Fibroblast of pulmonary artery (primary cell): ENCODE measurements at regions not wholly inside any gene's neighbourhood (a gene's known extent, or its start where the extent isn't known, plus 50 kb on each side); places are given as distances from the start of the nearest gene placed in this dataset.

Experiments
- DNase-seq: peaks from one replicate; pipeline ENCODE4 v3.0.0-alpha.2; 2010; ENCODE audit warnings: low read depth
- H3K4me3 ChIP-seq: replicated peaks from 2 replicates; pipeline ENCODE4 v1.5.1; 2011; ENCODE audit warnings: low read depth, mild to moderate bottlenecking, control low read depth, low read length, moderate library complexity
- TF ChIP-seq, protein P1 (sequence below): IDR thresholded peaks from 2 replicates; pipeline ENCODE4 v1.5.1; 2011; ENCODE audit warnings: mild to moderate bottlenecking, control low read depth, low read length, inconsistent platforms; ENCODE audit errors: missing control alignments

DNA sequence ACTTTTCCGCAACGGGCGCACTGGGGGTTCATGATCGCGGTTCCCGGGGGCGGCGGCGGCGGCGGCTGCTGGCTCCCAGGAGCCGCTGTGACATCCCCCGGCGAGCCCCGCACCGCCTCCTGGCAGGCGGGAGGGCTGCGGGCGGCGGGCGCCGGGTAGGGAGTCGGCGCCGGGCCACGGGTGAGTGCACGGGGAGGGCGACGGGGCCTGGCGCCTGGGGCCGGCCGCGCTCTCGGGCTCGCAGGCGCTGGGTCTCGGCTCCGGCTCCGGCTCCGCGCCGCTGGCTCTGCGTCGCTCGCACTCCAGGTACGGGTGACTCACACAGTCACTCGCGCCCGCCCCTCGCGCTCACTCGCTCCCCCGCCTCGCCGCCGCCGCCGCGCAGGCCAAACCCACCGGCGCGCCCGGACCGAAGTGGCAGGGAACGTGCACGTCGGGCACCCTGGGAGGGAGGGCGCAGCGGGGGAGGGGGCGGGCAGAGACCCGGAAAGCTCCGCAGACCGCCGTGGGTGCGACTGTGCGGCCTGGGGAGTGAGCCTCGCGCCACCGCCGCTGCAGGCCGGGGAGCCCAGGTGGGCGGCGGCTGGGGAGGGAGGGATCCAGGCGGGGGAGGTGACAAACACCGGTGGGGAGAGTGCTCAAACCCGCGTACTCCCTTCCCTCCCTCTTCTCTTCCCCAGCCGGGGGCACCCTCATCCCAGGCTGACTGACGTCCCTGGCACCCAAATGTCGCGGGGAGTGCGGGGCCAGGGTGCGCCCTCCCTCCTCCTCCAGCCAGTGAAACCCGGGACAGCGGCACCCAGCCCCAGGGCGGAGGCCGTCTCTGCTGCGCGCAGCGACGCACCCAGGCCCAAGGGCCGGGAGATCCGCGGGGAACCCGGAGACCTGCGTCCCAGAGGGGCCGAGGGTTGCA, 276.9 kb upstream of the NEBL start:
- H3K4me3 ChIP-seq: peak overlapping the region; percentile 66
- TF ChIP-seq, protein P1, sequence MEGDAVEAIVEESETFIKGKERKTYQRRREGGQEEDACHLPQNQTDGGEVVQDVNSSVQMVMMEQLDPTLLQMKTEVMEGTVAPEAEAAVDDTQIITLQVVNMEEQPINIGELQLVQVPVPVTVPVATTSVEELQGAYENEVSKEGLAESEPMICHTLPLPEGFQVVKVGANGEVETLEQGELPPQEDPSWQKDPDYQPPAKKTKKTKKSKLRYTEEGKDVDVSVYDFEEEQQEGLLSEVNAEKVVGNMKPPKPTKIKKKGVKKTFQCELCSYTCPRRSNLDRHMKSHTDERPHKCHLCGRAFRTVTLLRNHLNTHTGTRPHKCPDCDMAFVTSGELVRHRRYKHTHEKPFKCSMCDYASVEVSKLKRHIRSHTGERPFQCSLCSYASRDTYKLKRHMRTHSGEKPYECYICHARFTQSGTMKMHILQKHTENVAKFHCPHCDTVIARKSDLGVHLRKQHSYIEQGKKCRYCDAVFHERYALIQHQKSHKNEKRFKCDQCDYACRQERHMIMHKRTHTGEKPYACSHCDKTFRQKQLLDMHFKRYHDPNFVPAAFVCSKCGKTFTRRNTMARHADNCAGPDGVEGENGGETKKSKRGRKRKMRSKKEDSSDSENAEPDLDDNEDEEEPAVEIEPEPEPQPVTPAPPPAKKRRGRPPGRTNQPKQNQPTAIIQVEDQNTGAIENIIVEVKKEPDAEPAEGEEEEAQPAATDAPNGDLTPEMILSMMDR: no peak
- DNase-seq: peak; percentile 24

GRCh38 chr10:21172930-21173801, 276.1 kb upstream of the NEBL start:
- TF ChIP-seq, protein P1: no peak
- no peak for DNase-seq
- H3K4me3 ChIP-seq: peak overlapping the region; percentile 66

- peak overlapping the region; percentile 66 for H3K4me3 ChIP-seq
- DNase-seq: no peak
- TF ChIP-seq, protein P1: no peak
Observed at GRCh38 chr10:21172542-21172929, 275.4 kb upstream of the NEBL start.

DNA sequence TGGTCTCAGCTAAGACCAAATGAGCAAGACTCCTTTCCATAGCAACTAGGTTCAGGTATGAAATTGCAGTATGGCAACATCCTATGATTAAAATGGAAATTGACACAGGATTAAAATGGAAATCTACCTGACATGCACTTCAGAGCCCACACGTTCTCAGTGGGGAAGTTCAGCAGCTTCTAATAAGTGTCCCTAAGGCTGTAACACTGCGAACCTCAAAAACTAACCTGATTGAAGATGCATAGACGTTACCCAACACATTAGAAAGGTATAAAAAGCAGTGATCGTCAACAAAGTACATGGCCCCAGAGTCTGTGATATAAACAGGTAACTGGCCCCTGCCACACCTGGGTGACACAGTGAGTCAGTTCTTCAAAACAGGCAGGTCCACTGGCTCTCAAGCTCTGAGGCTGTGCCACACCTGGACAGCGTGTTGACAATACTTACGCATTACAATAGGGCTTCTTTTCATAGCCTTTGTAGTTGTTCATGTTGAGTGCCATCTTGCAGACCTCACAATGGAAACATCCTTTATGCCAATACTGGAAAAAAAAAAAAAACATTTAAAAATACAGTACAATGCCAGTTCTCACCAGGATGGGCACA, 274.9 kb upstream of the NEBL start:
- no peak for DNase-seq
- TF ChIP-seq, protein P1: no peak
- H3K4me3 ChIP-seq: peak overlapping the region; percentile 66

DNA sequence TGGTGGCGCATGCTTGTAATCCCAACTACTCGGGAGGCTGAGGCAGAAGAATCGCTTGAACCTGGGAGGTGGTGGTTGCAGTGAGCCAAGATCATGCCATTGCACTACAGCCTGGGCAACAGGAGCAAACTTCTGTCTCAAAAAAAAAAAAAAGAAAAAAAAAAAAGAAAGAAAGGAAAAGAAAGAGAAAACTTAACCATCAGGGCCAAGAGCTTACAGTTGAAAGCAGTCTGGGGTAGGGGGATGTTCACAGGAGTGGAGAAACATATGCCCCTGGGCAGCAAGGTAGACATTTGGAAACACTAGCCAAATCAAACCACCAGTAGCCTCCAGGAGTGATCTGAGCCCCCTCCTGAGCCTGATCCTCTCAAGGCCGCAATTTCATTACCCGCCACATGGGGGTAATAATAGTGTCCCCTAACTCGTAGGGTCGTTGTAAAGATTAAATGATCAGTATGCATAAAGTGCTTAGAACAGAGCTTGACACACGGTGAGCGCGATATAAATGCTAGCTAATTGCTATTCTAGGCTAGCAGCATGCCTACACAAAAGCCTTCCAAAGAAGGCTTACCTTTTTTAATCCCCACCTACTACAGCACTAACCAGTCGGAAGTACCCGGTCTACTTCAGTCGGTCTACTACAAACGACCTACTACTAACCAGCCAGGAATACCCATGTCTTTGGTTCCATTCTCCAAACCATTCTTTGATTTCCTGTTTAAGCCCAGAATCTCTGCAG, 274.3 kb upstream of the NEBL start:
- no peak for DNase-seq
- H3K4me3 ChIP-seq: no peak overlapping the region
- TF ChIP-seq, protein P1: peak; percentile 36

DNA sequence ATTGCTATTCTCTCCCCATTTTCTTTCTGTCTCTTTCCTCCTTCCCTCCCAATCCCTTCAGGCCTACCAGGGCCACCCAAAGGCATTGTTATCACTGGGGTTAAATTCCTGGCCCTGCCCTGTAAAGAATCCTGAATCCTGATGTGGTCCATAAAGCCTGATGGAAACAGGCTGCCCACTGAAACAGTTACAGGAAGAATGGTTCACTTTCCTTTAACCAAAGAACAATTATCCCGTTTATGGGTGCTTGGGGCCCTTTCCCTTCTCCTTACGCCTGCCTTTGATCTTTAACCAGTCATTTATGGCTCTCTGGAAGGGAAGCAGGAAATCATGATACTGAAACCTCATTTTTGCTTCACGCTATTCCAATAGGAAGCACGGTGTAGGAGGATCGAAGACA, 273.1 kb upstream of the NEBL start:
- DNase-seq: no peak
- no peak overlapping the region for H3K4me3 ChIP-seq
- TF ChIP-seq, protein P1: no peak
